ENCODE measurements at regions not wholly inside any gene's neighbourhood (a gene's known extent, or its start where the extent isn't known, plus 50 kb on each side); places are given as distances from the start of the nearest gene placed in this dataset.

GRCh38 chr9:118938581-118938980 lies 430.7 kb downstream of the BRINP1 start:
- no peak for DNase-seq (ENCODE audit: low read depth in 2 of 2)

DNA sequence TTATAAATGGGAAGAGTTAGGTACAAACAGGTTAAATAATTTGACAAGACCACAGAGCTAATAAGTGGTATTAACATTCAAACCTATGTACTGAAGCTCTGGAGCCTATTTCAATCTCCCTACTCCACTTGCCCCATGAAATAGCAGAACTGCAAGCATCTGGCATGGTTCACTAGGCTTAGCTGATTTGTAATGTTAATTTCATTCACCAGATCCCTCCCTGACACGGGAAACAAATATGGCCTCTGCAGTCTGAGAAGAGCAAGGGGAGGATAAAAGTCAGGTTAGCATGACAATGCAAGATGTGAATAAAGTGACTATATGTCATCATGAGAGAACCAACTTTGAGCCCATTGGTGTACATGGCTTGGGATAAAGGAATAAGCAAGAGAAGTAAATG lies 428.8 kb downstream of the BRINP1 start:
- DNase-seq (ENCODE audit: low read depth in 2 of 2) = no peak

DNA sequence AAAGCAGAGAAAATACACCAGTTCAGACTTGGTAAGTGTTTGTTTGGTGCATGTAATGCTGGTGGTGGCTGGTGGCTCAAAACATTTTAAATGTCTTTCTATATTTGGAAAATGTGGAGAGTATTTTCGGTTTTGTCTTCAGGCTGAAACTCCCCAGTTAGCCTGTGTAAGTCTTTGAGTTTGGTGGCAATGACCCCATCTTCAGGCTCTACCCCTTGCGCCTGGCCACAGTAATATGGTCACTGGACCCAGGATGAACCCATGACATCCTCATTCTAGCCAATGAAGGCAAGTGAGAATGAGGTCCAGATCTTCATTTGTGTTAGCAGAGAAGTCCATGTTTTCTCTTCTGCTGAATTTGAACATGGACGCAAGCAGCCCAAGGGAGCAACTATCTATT lies 422.6 kb downstream of the BRINP1 start:
- no peak for DNase-seq (ENCODE audit: low read depth in 2 of 2)

- no peak for DNase-seq (ENCODE audit: low read depth in 2 of 2)
Observed at GRCh38 chr9:118954857-118955256, 414.4 kb downstream of the BRINP1 start.

GRCh38 chr9:118957585-118957984 lies 411.6 kb downstream of the BRINP1 start:
- DNase-seq (ENCODE audit: low read depth in 2 of 2) = no peak

DNA sequence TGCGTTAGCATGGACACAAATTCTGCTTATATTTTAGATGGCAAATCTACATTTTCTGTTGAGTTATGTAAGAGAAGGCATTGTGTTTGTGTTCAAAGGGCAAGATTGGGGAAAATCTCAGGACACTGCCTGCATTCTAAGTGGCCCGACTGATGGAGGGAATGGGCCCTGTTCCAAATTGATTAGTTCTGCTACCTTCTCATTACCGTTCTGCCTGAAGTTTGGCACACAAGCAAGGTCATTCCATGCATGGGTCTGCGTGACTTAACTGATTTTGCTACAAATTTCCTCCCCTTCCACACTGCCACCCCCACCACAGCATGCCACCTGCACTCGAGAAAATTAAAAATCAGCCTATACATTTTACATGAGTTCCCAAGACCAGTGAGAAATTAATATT lies 409.9 kb downstream of the BRINP1 start:
- no peak for DNase-seq (ENCODE audit: low read depth in 2 of 2)

DNA sequence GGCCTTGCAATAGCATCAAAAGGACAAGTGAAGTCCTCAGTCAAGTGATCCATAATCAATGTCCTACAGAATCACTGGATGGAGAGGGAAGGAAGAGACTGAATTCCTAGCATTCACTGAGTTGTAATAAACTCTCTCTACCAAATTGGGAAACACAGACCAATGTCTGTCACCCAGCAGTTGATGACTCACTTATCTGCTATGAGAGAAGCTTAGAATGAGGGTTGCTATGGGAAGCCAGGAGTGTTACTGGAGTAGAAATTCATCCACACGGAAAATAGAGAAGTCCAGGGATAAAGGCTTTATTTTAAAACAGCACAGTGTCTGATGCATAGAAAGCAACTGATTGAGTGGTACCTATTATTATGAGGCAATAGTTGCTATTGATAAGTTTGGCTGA lies 407.4 kb downstream of the BRINP1 start:
- no peak for DNase-seq (ENCODE audit: low read depth in 2 of 2)

GRCh38 chr9:118962426-118962825 lies 406.8 kb downstream of the BRINP1 start:
- DNase-seq (ENCODE audit: low read depth in 2 of 2) = no peak

GRCh38 chr9:118963674-118964073 lies 405.6 kb downstream of the BRINP1 start:
- no peak for DNase-seq (ENCODE audit: low read depth in 2 of 2)

- DNase-seq (ENCODE audit: low read depth in 2 of 2) = no peak
Observed at GRCh38 chr9:118967901-118968300, 401.3 kb downstream of the BRINP1 start.

DNA sequence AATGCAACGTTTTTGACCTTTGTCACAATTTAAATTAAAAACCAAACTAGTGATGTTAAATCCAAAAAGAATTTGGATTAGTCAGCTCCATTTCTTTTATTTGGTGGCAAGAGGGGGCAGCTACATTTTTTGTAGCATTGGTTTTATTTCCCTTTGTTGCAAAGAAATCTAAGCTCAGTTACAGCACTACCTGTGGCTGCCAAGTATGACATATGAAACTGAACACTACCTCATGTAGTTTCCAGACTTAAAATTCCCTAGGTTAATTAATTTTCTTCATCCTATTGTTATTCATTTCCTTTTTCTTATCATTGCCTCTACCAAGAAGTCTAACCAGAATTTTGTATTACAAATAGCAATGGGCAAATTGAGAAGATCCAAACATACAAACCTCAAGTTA lies 393.5 kb downstream of the BRINP1 start:
- no peak for DNase-seq (ENCODE audit: low read depth in 2 of 2)

DNA sequence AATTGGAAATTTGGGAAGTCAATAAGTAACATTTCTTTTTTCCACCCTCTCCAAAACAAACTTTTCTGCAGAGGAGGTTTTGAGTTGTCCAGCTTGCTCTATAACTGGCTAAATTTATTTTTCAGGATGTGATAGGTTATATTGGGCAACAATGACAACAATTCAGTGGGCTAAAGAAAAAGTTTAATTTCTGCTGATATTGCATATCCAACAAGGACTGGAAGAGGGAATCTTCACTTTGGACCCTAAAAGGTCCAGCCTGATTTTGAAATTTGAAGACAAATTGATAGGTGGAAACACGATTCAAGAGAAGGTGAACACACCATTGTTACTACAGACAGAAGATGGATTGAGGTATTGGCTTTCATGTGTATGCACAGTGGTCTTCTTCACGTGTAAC lies 393.1 kb downstream of the BRINP1 start:
- no peak for DNase-seq (ENCODE audit: low read depth in 2 of 2)

- no peak for DNase-seq (ENCODE audit: low read depth in 2 of 2)
Observed at GRCh38 chr9:118984607-118985006, 384.6 kb downstream of the BRINP1 start.

DNA sequence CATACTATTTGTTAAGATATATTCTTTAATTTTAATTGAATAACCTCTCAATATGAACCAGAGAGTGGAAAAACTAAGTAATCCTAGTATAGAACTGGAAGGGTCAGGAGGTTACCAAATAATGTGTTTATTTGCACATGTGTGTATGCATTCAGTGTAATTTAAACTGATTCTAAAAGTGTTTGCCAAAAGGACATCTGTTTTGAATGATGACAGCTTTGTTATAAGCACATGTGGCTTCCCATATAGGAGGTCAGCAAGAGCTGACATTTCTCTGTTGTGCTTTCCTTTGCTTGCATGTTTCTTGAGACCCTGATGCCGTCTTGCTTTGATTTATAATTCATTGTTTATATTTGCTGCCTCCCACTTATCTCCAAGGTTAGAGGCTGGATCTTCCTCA lies 383.4 kb downstream of the BRINP1 start:
- no peak for DNase-seq (ENCODE audit: low read depth in 2 of 2)

DNA sequence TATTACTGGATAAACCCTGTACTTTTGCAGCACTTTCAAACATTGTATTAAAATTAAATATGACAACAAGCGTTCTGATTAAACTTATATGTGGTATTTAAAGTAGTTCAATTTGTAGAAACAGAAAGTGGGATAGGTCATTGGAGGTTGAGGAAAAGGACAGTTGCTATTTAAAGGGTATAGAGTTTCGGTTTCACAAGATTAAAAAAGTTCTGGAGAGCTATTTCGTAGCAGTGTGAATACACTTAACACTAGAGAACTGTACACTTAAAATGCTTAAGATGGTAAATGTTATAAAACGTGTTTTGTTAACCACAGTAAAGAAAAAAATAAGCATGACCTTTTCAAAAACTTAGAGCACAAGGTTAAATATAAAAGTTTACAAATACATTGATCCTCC lies 382.1 kb downstream of the BRINP1 start:
- no peak for DNase-seq (ENCODE audit: low read depth in 2 of 2)

DNA sequence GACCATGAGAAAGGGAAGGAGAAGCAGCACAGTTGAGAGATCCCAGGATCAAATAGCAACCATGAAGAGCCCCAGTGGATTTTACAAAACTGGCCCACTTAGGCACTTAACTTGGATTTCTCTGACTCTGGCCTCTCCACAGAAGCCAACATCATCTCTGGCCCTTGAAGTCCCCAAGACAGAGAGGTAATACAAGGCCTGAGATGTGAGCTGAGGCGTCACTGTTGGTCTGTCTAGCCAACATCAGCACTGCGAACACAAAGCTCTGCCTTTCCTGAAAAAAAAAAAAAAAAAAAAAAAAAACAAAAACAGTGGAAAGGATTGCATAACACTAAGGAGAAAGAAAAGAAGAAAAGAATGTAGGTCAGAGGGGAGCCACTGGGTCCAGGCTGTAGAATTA lies 378.3 kb downstream of the BRINP1 start:
- DNase-seq (ENCODE audit: low read depth in 2 of 2) = no peak

DNA sequence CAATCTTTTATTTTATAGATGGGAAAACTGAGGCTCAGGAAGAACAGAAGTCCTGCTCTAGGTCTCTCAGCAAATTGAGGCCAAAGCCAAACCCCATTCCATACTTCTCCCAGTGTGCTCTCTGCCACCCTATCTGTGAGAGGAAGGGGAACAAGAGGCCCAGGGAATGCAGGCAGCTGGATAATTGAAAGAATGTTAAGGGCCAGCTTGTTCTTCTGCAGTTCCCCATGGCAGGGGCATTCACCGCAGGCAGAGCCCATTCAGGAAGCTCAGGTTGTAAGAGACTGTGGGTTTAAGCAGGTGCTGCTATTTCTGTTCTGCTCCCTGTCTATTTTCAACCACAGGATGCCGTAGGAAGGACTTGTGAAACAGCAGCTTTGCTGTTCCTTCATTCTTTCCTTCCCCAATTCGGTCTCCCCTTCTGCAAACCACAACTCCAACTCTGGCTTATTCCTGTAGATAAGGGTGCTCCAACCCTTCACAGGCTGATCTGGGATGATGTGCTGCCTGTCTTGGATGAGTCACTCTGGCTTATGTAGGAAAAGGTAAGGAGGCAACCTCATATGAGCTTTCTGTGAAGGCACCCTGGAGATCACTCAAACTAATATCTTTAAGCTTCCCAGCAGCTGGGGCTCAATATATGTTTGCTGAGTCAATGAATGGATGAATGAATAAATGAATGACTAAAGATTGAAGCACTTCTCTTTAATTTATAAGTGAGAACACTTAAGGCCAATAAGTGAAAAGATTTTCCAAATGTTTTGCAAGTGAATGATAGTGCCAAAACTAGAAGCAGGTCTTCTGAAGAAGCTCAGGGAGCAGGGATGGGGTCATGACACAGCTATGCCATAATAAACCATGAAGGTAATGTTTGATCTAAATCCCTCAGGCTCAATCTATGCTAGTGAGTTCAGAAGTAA lies 377.6 kb downstream of the BRINP1 start:
- DNase-seq (ENCODE audit: low read depth in 2 of 2) = no peak

DNA sequence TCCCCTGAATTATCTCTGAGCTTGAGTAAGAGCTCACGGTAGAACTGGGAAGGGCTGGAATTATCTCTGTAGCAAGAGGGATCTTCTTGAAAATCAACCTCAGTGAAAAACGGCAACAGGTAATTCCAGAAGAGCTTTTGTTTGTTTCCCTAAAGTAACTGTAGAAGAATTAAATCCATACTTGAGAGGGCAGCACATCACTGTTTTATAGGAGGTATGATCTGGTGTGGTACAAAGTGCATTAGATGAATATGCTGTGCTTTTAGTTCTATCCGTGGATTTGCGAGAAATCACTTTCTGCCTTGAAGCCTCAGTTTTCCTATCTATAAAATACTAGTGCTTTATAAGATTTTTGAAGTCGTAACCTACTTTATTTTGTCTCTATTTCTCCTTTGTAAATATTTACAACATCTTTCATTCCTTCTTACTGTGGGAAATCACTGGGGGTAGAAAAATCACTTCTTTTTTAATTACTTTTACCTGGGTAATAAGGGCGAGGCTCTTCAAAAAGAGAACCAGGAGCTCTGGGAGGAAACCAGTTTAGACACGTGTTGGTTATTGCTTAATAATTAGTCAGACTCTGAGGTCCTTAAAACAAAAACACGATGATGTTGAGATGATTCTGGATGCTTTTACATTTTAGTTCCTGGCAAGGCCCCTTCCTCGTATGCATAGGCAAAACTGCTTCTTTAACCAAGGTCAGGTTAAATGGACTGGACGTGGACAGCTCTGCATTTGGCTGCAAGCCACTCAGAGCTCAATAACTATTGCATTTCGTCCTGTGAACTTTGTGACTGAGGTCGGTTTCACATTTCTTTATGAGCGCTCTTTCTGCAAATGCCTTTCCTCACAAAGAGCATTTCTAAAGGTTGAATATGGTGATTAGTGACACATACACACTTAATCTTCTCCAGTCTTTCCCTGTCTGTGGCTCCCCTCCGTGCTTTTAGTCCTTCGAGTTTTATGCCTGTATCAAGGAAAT lies 376.1 kb downstream of the BRINP1 start:
- no peak for DNase-seq (ENCODE audit: low read depth in 2 of 2)

GRCh38 chr9:118993965-118994364 lies 375.3 kb downstream of the BRINP1 start:
- DNase-seq (ENCODE audit: low read depth in 2 of 2) = no peak

GRCh38 chr9:119002491-119002890 lies 366.7 kb downstream of the BRINP1 start:
- no peak for DNase-seq (ENCODE audit: low read depth in 2 of 2)

DNA sequence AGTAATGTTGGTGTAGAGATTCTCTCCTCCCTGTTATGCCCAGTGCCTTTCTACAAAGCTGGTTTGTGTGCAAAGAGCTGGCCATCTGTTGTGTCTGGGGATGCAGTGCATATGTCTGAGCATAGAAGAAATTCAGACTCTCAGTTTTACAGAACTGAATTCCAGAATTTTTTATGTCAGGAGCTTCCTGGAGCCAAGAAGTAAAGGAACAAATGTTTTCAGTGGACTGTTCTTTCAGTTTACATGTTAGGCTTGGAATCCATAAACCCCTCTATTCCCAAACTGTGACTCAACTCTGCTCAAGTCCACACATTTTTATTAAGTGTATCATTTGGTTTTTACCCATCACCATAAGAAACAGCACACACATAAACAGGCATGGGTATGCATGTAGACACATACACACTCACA lies 366.0 kb downstream of the BRINP1 start:
- DNase-seq (ENCODE audit: low read depth in 2 of 2) = no peak

DNA sequence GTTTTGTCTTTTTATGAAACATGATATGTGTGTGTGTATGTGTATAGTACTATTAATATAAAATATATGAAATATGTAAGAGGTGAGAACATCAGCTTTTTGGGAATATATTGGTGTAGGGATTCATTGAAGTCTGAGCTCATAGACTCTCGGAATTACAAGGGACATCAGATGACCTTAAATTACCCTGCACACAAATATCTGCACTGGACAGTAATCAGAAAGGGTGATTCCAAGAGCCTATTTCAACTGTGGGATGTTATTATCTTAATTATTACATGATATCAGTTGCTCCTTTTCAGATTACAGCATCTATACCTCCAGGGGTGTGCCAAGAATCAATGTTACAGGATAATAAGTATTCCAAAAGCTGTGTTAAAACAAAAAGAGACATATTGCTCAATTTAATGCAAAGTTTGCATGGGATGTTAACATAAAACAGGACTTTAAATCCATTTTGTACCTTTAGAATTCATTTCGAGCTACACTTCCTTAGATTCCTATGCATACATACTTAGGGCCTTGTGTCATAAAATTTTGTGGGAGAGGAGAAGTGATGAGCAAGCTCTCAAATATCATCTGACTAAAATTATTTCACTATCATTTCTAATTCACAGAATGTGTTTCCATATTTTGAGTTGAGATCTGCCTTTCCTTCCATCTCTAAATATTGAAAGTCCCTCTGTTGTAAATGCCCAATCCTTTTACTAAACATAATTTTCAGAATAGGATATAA lies 365.2 kb downstream of the BRINP1 start:
- DNase-seq (ENCODE audit: low read depth in 2 of 2) = no peak
